Kasumi-1 (cell line): ENCODE measurements at regions not wholly inside any gene's neighbourhood (a gene's known extent, or its start where the extent isn't known, plus 50 kb on each side); places are given as distances from the start of the nearest gene placed in this dataset.
A peak's percentile ranks its signal among the peaks of the same experiment; 100 is the strongest.

ENCODE experiments used
- DNase-seq, 2 experiments: peaks; one replicate each; lab custom pipeline; 2025; lab: John Stamatoyannopoulos, UW

- no peak for DNase-seq
These were observed 429.4 kb upstream of the PTBP2 start for GRCh38 chr1:96292141-96292540.

DNA sequence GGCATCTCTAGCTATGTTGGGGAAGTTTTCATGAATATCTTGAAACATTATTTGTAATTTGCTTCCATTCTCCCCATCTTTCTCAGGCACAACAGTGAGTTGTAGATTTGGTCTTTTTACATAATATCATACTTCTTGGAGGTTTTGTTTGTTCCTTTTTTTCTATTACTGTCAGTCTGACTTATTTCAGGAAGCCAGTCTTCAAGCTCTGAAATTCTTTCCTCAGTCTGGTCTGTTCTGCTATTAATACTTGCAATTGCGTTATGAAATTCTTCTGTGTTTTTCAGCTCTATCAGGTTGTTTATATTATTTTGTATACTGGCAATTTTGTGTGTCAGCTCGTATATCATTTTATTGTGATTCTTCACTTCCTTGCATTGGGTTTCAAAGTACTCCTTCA is 424.6 kb upstream of the PTBP2 start:
- peak; percentile 22 to 55 for DNase-seq

DNA sequence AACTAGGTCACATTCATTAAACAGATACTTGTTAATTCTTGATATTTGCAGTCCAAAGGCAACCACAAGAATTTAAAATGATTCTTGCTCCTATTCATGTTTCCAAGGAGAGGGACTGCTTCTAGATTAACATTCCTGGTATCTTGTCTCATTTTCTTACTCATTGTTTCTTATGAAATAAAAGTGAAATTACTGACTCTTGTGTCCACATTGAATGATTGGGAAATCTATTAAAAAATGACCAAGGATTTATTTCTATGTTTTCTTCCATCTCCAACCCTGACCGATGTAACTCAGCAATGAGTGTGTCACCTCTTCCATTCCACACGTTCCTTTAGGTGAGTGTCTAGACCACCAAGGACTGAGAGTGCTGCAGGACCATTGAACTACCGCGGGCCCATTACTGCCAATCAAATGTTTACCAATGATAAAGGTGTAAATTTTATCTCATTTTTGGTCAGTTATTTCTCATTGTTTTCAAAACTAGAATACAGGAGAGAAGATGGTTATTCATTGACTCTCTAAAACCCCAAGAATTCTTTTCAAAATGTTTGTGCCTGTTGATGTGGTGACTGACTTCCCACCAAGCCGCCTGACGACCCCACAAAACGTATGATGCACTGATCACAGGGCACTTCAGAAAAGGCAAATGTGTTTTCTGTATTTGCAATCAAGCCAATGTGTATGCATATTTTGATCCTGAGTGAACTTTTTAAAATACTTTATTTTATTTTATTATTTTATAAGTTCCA is 414.6 kb upstream of the PTBP2 start:
- DNase-seq, result no peak

GRCh38 chr1:96308314-96308713 is 413.3 kb upstream of the PTBP2 start:
- DNase-seq, result peak; percentile 54 to 61

- DNase-seq, result peak; percentile 2 to 28
These were observed 411.8 kb upstream of the PTBP2 start for GRCh38 chr1:96309783-96310182.

GRCh38 chr1:96313216-96313615 is 408.4 kb upstream of the PTBP2 start:
- DNase-seq, result no peak

GRCh38 chr1:96329121-96329520 is 392.5 kb upstream of the PTBP2 start:
- no peak for DNase-seq

DNA sequence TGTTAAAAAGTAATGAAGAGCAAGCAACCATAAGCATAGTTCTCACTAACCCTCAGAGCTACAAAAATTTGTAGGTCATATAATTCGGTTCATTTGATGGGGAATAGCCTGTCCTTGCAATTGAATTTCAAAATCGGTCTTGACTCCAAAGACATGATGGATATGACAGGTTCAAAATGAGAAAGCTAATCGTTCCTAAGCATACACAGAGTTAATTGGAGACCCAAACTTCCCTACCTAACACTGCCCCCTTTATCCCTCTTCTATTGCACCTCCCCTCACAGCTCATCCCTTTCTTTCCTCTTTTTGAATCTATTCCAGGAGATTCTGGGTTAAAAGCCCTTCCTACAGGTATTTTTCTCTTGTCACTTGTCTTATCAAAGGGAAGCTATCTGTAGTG is 390.0 kb upstream of the PTBP2 start:
- no peak for DNase-seq

GRCh38 chr1:96333522-96334235 is 387.9 kb upstream of the PTBP2 start:
- DNase-seq, result no peak

GRCh38 chr1:96334236-96334557 is 387.4 kb upstream of the PTBP2 start:
- DNase-seq, result no peak

- DNase-seq, result peak in 1 of 2 experiments; percentile 5
These were observed 383.0 kb upstream of the PTBP2 start for GRCh38 chr1:96338622-96339021.

- no peak for DNase-seq
These were observed 380.9 kb upstream of the PTBP2 start for GRCh38 chr1:96340686-96341085.

DNA sequence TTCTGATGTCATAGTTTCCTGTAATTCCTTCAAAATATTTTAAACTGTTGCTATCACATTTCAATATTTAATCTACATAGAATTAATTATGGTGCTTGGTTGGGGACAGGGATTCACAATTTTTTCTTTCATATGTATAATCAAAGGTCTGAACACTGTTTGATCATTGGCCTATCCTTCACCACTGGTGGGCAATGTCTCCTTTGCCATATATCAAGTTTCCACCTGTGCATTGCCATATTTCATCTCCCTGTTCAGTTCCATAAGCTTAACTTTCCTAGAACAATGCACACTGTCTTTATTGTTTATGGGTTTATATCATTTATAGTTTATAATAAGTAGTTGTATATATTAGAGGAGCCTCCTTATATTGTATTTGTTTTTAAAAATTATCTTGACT is 374.9 kb upstream of the PTBP2 start:
- DNase-seq, result no peak

GRCh38 chr1:96349896-96350295 is 371.7 kb upstream of the PTBP2 start:
- DNase-seq, result no peak

- DNase-seq, result no peak
These were observed 368.9 kb upstream of the PTBP2 start for GRCh38 chr1:96352733-96353132.

DNA sequence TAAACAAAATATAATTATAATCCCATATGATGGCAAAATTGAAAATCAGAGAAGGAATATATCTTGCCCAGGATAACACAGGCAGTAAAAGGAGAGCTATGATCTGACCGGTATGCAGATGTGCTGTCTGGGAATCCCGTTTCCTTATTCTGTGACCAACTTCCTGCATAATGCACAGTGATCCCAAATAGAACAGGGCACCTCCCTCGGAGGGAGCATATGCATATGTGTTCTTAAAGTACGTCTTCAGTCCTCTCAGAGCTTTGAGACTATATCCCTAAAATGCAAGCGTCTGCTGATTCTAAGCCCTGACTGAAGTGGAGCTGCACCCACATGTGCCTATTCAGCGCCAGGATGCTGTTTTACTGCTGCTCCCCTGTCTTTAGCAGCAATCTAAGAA is 366.1 kb upstream of the PTBP2 start:
- no peak for DNase-seq

DNA sequence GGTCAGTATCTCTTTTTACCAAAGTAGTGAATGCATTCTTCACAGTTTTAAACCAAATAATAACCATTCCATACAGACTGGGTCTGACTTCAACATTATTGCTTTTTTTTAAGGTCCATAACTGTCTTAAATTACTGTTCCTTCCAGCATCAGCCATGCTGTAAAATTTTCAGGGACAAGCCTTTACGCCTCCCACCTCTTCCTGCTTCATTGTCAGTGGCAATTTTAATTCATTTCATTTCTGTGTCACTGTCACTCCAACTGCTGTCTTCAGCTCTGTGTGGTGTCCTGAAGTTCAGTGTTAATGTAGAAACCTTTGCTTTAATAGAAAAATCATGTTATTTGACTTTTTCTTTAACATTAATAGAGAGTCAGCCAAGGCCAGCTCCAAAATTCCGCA is 365.6 kb upstream of the PTBP2 start:
- DNase-seq, result no peak

- no peak for DNase-seq
These were observed 364.3 kb upstream of the PTBP2 start for GRCh38 chr1:96357141-96357765.

GRCh38 chr1:96358057-96358456 is 363.5 kb upstream of the PTBP2 start:
- DNase-seq, result no peak

GRCh38 chr1:96360036-96360795 is 361.4 kb upstream of the PTBP2 start:
- DNase-seq, result no peak

DNA sequence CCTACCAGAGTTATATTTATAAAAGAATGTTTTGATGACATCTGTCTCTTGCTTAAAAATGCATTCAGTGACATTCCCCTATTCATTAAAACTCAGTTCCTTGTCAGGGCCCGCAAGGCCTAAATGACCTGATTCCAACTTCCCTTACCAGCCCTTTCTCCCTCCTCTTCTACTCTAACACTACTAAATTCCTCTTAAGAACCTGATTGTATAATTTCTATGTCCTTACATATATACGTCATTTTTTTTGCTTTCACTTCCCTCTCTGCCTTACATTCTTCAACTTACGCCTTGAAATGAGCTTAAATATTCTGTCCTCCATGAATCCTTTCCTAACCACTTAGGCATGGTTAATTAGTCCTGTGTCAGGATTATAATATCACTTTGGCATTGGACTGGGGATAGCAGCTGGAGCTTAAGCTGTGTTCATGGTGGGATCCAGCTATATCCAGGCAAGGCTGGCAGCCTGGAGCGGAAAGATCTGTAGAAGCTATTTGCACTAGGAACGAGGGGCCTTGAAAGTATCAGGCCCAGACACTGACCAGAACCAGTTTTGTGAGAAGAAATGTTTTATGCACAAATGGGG is 360.2 kb upstream of the PTBP2 start:
- no peak for DNase-seq

DNA sequence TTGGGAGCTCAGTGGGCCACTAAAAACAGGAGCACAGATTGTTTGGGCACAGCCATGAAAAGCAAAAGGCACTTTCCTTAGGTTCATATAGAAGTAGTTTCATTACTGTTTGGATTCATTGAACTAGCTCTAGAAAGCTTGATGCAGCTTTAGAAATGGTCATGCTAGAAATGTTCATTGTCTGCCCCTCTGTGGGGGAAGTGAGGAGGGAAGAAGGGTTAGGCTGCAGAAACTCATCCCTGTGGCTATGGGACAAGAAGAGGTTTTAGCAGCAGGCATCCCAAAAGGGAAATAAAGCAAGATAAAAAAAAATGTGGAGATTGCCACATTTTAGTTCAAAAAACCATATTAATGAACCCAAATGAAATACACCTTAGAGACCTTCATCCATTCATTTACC is 359.6 kb upstream of the PTBP2 start:
- no peak for DNase-seq
